Left ventricle myocardium inferior (tissue), 1 donor: ENCODE measurements at regions not wholly inside any gene's neighbourhood (a gene's known extent, or its start where the extent isn't known, plus 50 kb on each side); places are given as distances from the start of the nearest gene placed in this dataset.

ENCODE experiments used
- DNase-seq: peaks from one replicate; pipeline ENCODE4 v3.0.0-alpha.2; 2020
- H3K27ac ChIP-seq: fragments of 200-600 bp; replicated peaks from 2 replicates; pipeline ENCODE4 v1.8.0; 2021
- H3K27me3 ChIP-seq: fragments of 200-600 bp; 2 replicates; pipeline ENCODE4 v1.8.0; 2021; ENCODE audit warnings: low read depth
- H3K36me3 ChIP-seq: fragments of 200-600 bp; 2 replicates; pipeline ENCODE4 v1.8.0; 2021
- H3K4me1 ChIP-seq: fragments of 200-600 bp; 2 replicates; pipeline ENCODE4 v1.8.0; 2021
- H3K4me3 ChIP-seq: fragments of 200-600 bp; 2 replicates; pipeline ENCODE4 v1.8.0; 2021; ENCODE audit warnings: mild to moderate bottlenecking, moderate library complexity
- H3K9me3 ChIP-seq: fragments of 200-600 bp; replicated peaks from 2 replicates; pipeline ENCODE4 v1.8.0; 2021
- intact Hi-C: fragments of 100-400 bp; cut with micrococcal nuclease; formaldehyde crosslinking; loops from one replicate; pipeline ENCODE4 v1.11.0; 2022
- TF ChIP-seq, protein P1 (sequence below): fragments of 200-600 bp; IDR thresholded peaks from 2 replicates; pipeline ENCODE4 v1.8.0; 2021; ENCODE audit warnings: antibody characterized with exemption, mild to moderate bottlenecking, borderline replicate concordance
- donor health status: DM: no; HTN: yes; CAD: no; lungs with severe emphysema.

DNA sequence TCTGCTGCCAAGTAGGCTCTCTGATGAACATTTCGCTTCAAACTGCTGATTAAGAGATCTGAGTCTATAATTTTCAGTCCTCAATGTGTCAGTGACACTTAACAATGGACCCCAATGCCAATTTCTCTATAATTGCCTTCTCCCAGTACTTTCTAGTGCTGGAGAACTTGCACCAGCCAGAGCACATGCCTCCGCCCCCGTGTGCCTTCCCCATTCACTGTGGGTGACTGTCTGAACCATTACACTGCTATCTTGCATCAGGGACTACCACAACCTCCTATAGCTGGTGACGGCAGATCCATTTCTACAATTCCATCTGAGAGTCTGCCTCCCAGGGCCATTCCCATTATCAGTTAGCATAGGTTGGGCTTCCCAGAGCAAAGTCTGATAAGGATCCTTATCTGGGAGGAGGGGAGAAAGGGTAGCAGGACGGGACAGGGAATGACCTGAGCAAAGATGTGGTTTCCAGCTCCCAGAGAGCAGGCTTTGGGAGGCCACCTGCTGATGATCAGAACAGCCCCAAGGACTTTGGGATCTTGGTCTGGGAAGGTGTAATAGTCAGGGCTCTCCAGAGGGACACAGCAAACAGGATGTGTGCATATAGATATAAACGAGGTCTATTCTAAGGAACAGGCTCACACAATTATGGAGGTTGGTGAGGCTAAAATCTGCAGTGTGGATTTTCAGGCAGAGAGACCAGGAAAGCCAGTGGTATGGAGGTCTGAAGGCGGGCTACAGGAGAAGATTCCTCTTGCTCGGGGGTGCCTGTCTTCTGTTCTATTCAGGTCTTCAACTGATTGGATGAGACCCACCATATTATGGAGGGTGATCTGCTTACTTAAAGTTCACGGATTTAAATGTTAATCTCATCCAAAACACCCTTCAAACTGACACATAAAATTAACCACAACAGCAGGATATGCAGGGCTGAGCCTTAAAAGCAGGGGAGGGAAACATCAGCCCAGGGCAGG is 238.2 kb downstream of the PTPRU start:
- intact Hi-C loops, result no loop called here
- Histone ChIP-seq H3K36me3 (no peaks in the 10 kb centered on the region), H3K9me3 (no peaks in the 10 kb centered on the region), H3K27me3 (peaks cover 100% of the 10 kb centered on the region), H3K4me1 (no peaks in the 10 kb centered on the region), H3K27ac (no peak overlapping the region), H3K4me3 (no peak overlapping the region)
- TF ChIP-seq, protein P1, sequence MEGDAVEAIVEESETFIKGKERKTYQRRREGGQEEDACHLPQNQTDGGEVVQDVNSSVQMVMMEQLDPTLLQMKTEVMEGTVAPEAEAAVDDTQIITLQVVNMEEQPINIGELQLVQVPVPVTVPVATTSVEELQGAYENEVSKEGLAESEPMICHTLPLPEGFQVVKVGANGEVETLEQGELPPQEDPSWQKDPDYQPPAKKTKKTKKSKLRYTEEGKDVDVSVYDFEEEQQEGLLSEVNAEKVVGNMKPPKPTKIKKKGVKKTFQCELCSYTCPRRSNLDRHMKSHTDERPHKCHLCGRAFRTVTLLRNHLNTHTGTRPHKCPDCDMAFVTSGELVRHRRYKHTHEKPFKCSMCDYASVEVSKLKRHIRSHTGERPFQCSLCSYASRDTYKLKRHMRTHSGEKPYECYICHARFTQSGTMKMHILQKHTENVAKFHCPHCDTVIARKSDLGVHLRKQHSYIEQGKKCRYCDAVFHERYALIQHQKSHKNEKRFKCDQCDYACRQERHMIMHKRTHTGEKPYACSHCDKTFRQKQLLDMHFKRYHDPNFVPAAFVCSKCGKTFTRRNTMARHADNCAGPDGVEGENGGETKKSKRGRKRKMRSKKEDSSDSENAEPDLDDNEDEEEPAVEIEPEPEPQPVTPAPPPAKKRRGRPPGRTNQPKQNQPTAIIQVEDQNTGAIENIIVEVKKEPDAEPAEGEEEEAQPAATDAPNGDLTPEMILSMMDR, result no peak
- DNase-seq, result no peak

DNA sequence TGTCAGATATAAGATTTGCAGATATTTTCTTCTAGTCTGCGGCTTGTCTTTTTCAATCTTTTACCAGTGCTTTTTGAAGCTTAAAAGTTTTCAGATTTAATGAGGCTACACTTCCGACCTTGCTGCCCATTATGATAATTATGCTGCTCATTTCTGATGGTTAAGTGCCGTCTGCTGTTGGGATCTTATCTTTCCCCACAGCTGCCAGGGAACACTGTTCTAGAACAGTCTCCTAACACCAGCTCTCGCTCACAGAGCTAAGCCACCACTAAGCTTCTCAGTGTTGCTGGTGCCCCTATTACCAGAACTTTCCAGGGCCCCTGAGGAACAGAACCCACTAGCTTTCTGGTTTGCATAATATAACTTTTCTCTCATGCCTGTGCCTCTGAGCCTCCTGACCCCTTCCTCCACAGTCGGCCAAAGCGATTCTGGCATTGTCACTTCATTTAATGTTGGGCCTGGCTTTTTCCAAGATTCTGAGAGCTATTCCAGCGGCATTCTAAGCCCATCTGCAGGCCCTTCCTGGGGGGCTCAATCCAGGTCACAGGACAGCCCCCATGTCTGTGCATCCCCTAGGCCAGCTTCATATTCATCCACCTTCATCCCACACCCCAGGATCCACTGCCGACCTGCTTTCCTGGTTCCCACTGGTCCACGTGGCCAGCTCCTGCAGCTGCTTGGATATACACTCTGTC is 237.0 kb downstream of the PTPRU start:
- intact Hi-C loops, result no loop called here

DNA sequence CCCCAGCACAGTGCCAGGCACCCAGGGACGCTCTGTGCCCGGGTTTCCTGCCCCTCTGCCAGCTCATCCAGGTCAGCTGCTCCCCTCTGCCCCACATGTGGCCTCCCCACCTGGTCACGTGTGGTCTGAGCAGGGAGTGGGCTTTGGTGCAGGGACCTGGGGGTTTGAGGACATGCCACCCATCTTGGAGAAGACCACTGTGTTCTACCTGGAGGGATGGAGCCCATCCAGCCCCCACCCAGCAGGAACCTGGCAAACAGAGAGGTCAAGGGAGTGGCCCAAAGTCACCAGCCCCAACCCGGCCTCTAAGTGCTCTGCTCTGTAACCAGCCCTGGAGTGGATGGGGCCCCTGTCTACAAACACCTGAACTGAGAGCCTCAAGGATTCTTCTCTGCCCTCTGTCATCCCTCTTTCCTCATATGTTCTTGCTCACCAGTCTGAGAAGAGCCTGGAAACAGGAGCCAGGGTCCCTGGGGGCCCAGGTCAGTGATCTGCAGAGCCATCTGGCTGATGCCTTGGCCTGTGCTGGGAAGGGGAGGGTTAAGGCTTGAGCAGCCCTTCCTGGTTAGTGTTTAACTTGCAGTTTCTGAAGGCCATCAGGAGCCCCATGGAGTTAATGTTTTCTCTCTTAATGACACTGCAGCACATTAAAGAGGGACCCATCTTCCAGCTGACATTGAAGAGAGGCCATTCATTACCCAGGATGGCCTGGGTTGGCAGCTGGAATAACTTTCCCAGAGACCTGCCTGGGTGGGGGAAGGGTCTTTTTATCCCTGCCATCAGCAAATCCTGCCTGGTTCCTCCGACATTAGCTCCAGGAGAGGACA is 235.4 kb downstream of the PTPRU start:
- Histone ChIP-seq H3K36me3 (no peaks in the 10 kb centered on the region), H3K4me1 (no peaks in the 10 kb centered on the region), H3K9me3 (no peaks in the 10 kb centered on the region), H3K27me3 (peaks cover 99% of the 10 kb centered on the region), H3K27ac (no peak overlapping the region), H3K4me3 (no peak overlapping the region)
- intact Hi-C loops, result no loop called here
- TF ChIP-seq, protein P1, result no peak
- DNase-seq, result no peak

More for the DNA sequence above, 237.0 kb downstream of the PTPRU start:
- Histone ChIP-seq H3K4me3 (no peak overlapping the region), H3K9me3 (no peaks in the 10 kb centered on the region), H3K36me3 (no peaks in the 10 kb centered on the region), H3K27ac (no peak overlapping the region), H3K27me3 (peaks cover 100% of the 10 kb centered on the region), H3K4me1 (no peaks in the 10 kb centered on the region)
- TF ChIP-seq, protein P1, result no peak
- no peak for DNase-seq

DNA sequence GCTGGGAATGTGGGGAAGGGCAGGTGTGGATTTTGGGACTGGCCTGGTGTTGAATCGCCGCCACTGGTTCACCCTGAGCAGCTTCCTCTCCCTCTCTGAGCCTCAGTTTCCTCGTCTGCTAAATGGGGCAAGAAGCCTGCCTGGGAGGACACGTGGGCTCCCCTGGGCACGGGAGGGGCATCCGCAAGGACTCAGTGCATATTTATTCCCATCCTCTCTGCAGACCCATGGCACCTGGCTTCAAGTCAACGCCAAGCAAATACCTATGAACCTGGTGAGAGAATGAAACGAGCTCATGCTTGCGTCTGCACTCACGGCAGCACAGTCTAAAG is 234.4 kb downstream of the PTPRU start:
- intact Hi-C loops, result no loop called here
- no peak overlapping the region for H3K4me3 ChIP-seq
- no peaks in the 10 kb centered on the region for H3K4me1 ChIP-seq
- peaks cover 90% of the 10 kb centered on the region for H3K27me3 ChIP-seq
- H3K27ac ChIP-seq, result no peak overlapping the region
- no peak for DNase-seq
- peaks cover 7% of the 10 kb centered on the region for H3K9me3 ChIP-seq
- TF ChIP-seq, protein P1, result no peak
- no peaks in the 10 kb centered on the region for H3K36me3 ChIP-seq

DNA sequence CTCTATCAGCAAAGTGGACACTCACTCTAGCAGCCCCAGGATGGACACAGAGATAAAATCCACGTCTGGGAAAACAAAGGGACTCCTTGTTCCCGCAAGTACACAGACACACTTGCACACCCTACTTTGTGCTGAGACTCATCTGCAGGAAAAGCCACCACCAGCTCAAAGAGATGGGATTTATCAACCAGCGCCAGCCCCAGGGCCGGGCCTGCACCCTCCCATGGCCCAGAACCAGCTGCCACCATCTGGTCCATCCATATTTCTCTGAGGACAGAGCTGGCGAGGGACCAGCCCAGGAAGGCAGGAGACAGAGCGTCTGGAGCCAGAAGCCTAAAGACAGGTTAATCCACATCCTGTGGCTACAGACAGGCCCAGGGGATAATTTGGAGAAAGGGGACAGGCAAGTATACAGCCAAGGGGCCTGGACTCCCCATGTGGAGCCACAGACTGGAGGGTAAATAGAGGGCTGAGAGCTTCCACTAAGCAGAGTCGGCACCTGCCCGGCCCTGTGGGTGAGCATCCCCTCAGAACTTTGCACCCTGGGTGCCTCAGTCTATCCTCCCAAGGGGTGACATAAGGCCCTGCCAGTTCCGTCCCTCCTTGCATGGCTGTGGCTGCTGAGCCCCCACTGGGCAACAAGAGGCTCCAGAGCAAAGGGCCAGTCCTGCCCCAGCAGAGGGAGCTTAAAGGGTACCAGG is 233.9 kb downstream of the PTPRU start:
- no peak overlapping the region for H3K4me3 ChIP-seq
- H3K27me3 ChIP-seq, result peaks cover 84% of the 10 kb centered on the region
- H3K9me3 ChIP-seq, result peaks cover 12% of the 10 kb centered on the region
- DNase-seq, result no peak
- no peaks in the 10 kb centered on the region for H3K36me3 ChIP-seq
- H3K4me1 ChIP-seq, result no peaks in the 10 kb centered on the region
- TF ChIP-seq, protein P1, result no peak
- intact Hi-C loops, result no loop called here
- H3K27ac ChIP-seq, result no peak overlapping the region
